ENCODE measurements at regions not wholly inside any gene's neighbourhood (a gene's known extent, or its start where the extent isn't known, plus 50 kb on each side); places are given as distances from the start of the nearest gene placed in this dataset.
"Not testable (repeated sequence)": the region's sequence is repeated elsewhere in the genome, so short reads cannot be mapped to it uniquely, and the experiment has no call there.

DNA sequence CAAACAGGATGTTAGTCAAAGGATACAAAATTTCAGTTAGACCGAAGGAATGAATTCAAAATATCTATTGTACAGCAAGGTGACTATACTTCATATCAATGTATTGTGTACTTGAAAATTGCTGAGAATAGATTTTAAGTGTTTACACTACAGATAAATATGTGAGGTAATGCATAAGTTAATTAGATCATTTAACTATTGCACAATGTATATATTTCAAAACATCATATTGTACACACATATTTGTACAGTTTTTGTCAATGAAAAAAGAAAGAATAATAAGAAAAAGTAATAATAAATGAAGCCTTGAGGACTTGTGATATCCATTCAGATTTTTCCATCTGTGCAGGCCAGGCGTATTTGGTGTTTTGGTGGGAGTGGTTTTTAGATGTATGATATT, 367.4 kb upstream of the SNX7 start:
- DNase-seq (ENCODE audit: low spot score in 2 of 2) (no peak), ATAC-seq (no peak)
- Mint-ChIP-seq H3K4me1 (no peaks in the 10 kb centered on the region), H3K36me3 (no peaks in the 10 kb centered on the region), H3K27ac (no peak overlapping the region), H3K4me3 (no peak overlapping the region), H3K9me3 (no peaks in the 10 kb centered on the region)

DNA sequence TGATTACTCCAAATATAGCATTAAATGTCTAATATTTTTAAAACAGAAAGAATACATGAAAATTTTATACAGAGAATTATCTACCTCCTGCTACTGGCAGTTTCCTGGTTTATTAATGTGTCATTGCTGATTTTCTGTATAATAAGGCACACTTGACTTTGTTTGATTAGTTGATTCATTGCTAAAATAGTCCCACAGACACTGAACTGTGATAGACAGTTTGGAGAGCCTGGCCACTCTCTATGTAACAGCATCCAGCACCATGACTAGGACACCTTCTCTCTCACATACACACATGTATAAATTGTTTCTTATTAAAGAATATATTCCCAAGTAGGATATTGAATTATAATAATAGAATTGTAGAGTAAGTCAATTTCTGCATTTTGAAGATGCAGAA, 368.5 kb upstream of the SNX7 start:
- ATAC-seq (no peak), DNase-seq (ENCODE audit: low spot score in 2 of 2) (no peak)
- no peak overlapping the region for H3K27ac Mint-ChIP-seq

DNA sequence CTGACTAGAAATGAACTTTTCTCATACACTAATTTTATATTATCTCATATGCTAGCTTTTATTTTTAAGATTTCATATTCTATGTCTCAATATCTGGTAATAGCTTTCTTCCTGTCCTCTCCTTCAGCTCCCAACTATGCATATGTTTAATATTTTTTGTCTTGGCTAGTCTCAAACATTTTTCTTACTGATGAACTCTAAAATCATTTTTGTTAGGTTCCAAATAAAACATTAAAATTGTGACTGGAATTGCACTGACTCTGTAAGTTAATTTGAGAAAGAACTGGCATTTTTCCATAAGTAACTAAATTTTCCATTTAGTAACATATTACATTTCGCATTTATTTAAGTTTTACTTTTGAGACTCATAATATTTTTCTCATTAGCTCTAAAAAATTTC, 368.5 kb upstream of the DPYD start:
- no peak overlapping the region for H3K4me3 Mint-ChIP-seq
- ATAC-seq: no peak

More for the DNA sequence above, 368.5 kb upstream of the SNX7 start:
- Mint-ChIP-seq H3K4me3 (no peak overlapping the region), H3K36me3 (no peaks in the 10 kb centered on the region), H3K4me1 (no peaks in the 10 kb centered on the region), H3K9me3 (no peaks in the 10 kb centered on the region)

GRCh38 chr1:98288494-98288893, 367.7 kb upstream of the DPYD start:
- Mint-ChIP-seq H3K9me3 (no peaks in the 10 kb centered on the region), H3K36me3 (no peaks in the 10 kb centered on the region), H3K4me3 (no peak overlapping the region), H3K4me1 (no peaks in the 10 kb centered on the region), H3K27ac (no peak overlapping the region)
- ATAC-seq (no peak), DNase-seq (ENCODE audit: low spot score in 2 of 2) (no peak)

More for the DNA sequence above, 368.5 kb upstream of the DPYD start:
- Mint-ChIP-seq H3K27ac (no peak overlapping the region), H3K9me3 (no peaks in the 10 kb centered on the region), H3K36me3 (no peaks in the 10 kb centered on the region), H3K4me1 (no peaks in the 10 kb centered on the region)
- no peak for DNase-seq (ENCODE audit: low spot score in 2 of 2)

- H3K9me3 Mint-ChIP-seq: no peaks in the 10 kb centered on the region
- H3K36me3 Mint-ChIP-seq: no peaks in the 10 kb centered on the region
- no peak for DNase-seq (ENCODE audit: low spot score in 2 of 2)
- H3K4me1 Mint-ChIP-seq: no peaks in the 10 kb centered on the region
- no peak for ATAC-seq
- H3K4me3 Mint-ChIP-seq: no peak overlapping the region
- H3K27ac Mint-ChIP-seq: no peak overlapping the region
Measured at GRCh38 chr1:98287626-98288025, 366.8 kb upstream of the DPYD start.

DNA sequence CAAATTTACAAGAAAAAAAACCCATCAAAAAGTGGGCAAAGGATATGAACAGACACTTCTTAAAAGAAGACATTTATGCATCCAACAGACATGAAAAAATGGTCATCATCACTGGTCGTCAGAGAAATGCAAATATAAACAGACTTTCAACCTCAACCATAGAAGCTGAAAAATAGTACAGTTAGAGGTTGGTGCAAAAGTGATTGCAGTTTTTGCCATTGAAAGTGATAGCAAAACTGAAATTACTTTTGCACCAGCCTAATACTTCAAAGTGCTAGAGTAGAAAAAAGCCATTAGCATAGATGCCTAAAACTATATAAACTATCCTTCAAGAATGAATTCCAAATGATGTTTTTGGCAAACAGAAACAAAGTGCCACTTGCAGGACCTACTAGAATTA, 365.8 kb upstream of the DPYD start:
- ATAC-seq: no peak
- no peak overlapping the region for H3K4me3 Mint-ChIP-seq
- H3K4me1 Mint-ChIP-seq: no peaks in the 10 kb centered on the region
- DNase-seq (ENCODE audit: low spot score in 2 of 2): no peak
- no peak overlapping the region for H3K27ac Mint-ChIP-seq
- H3K9me3 Mint-ChIP-seq: no peaks in the 10 kb centered on the region
- no peaks in the 10 kb centered on the region for H3K36me3 Mint-ChIP-seq

DNA sequence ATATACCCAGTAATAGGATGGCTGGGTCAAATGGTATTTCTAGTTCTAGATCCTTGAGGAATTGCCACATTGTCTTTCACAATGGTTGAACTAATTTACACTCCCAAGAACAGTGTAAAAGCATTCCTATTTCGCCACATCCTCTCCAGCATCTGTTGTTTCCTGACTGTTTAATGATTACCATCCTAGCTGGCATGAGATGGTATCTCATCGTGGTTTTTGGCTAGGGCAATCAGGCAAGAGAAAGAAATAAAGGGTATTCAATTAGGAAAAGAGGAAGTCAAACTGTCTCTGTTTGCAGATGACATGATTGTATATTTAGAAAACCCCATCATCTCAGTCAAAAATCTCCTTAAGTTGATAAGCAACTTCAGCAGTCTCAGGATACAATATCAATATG, 364.5 kb upstream of the DPYD start:
- DNase-seq (ENCODE audit: low spot score in 2 of 2); H3K27ac Mint-ChIP-seq; ATAC-seq; H3K4me1 Mint-ChIP-seq; H3K4me3 Mint-ChIP-seq; H3K9me3 Mint-ChIP-seq; H3K36me3 Mint-ChIP-seq: not testable (repeated sequence)

GRCh38 chr1:98280049-98280448, 359.2 kb upstream of the DPYD start:
- Mint-ChIP-seq H3K9me3 (no peaks in the 10 kb centered on the region), H3K4me3 (no peak overlapping the region), H3K4me1 (no peaks in the 10 kb centered on the region), H3K27ac (no peak overlapping the region), H3K36me3 (no peaks in the 10 kb centered on the region)
- DNase-seq (ENCODE audit: low spot score in 2 of 2) (no peak), ATAC-seq (no peak)

DNA sequence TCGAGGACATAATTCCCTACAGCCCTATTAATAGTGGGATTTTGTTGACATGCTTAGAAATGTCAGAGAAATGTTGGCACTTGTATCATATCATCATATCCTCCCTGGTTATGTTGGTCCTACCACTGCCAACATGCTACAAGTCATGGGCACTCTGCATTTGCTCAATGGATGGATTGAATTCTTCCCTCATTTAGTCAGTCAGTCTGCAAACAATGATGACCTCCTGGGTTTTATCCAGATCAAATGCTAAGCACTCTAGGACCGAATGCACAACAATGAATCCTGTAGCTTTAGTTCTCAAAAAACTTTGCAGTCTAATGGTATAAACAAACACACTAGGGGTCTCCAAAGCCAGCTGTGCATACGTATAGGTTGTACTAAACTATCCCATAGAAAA, 357.2 kb upstream of the DPYD start:
- H3K4me3 Mint-ChIP-seq: no peak overlapping the region
- DNase-seq (ENCODE audit: low spot score in 2 of 2): no peak
- no peak overlapping the region for H3K27ac Mint-ChIP-seq
- H3K9me3 Mint-ChIP-seq: no peaks in the 10 kb centered on the region
- ATAC-seq: no peak
- H3K4me1 Mint-ChIP-seq: no peaks in the 10 kb centered on the region
- H3K36me3 Mint-ChIP-seq: no peaks in the 10 kb centered on the region

- no peaks in the 10 kb centered on the region for H3K9me3 Mint-ChIP-seq
- DNase-seq (ENCODE audit: low spot score in 2 of 2) (no peak), ATAC-seq (no peak)
- H3K4me3 Mint-ChIP-seq: no peak overlapping the region
- H3K27ac Mint-ChIP-seq: no peak overlapping the region
- H3K4me1 Mint-ChIP-seq: no peaks in the 10 kb centered on the region
- H3K36me3 Mint-ChIP-seq: no peaks in the 10 kb centered on the region
Measured at GRCh38 chr1:98277118-98277517, 356.3 kb upstream of the DPYD start.

DNA sequence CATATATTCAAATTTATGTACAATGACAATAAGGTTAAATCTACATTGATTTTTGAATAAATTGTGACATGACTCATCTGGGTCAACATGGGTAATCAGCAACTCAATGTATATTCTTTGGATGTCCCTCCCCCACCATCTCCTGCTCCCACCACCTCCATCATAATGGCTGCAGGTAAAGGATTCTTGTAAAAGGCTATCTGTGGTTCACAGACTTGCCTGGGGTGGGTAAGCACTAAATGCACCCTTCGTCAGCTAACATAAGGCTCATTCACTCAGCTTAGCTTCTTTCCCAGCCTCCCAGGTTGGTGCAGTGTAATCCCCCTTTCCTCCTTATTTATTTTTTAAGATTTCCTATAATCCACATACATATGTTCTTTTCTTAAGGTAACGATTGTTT, 355.7 kb upstream of the DPYD start:
- Mint-ChIP-seq H3K27ac (no peak overlapping the region), H3K4me3 (no peak overlapping the region), H3K9me3 (no peaks in the 10 kb centered on the region), H3K36me3 (no peaks in the 10 kb centered on the region), H3K4me1 (no peaks in the 10 kb centered on the region)
- no peak for DNase-seq (ENCODE audit: low spot score in 2 of 2)
- no peak for ATAC-seq

DNA sequence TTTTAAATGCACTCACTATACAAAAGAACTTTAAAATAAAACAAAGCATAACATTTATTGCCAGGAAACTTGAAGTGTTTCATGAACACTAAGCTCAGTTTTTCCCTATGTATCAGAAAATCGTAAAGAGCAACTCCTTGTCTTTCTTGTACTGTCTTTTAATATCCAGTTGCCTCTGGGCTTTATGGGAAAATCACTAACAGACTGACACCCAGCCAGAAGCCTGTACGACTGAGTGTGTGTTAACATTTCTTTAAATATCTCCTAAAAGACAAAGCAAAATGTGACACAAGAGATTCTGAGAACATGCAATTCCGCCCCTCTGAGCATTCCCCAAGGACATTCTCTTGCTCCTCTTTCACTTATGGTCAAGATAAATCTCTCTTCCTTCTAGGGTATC, 347.5 kb upstream of the DPYD start:
- ATAC-seq (no peak), DNase-seq (ENCODE audit: low spot score in 2 of 2) (no peak)
- Mint-ChIP-seq H3K4me1 (no peaks in the 10 kb centered on the region), H3K36me3 (no peaks in the 10 kb centered on the region), H3K4me3 (no peak overlapping the region), H3K27ac (no peak overlapping the region), H3K9me3 (no peaks in the 10 kb centered on the region)

- Mint-ChIP-seq H3K4me1 (no peaks in the 10 kb centered on the region), H3K36me3 (no peaks in the 10 kb centered on the region), H3K4me3 (no peak overlapping the region), H3K27ac (no peak overlapping the region), H3K9me3 (no peaks in the 10 kb centered on the region)
- DNase-seq (ENCODE audit: low spot score in 2 of 2): no peak
- no peak for ATAC-seq
Measured at GRCh38 chr1:98267423-98267822, 346.6 kb upstream of the DPYD start.

DNA sequence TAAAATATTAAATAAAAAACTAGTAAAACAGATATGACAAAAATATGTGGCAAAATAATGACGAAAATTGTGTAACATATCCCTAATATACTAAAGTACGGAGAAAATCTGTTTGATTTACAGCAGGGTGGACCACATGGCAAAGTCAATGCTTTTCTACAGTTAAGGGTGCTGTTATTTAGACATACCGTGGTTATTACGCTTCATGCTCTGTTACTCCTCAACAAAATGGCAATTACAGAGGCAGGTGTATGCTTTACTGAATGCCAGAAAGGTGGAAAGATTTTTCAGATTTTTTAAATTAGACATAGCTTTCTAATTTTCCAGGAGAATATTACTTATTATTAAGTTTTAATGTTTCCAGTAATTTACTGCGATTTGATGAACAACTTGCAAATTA, 343.9 kb upstream of the DPYD start:
- no peak overlapping the region for H3K4me3 Mint-ChIP-seq
- no peaks in the 10 kb centered on the region for H3K4me1 Mint-ChIP-seq
- H3K27ac Mint-ChIP-seq: no peak overlapping the region
- H3K36me3 Mint-ChIP-seq: no peaks in the 10 kb centered on the region
- ATAC-seq: no peak
- H3K9me3 Mint-ChIP-seq: no peaks in the 10 kb centered on the region
- no peak for DNase-seq (ENCODE audit: low spot score in 2 of 2)

DNA sequence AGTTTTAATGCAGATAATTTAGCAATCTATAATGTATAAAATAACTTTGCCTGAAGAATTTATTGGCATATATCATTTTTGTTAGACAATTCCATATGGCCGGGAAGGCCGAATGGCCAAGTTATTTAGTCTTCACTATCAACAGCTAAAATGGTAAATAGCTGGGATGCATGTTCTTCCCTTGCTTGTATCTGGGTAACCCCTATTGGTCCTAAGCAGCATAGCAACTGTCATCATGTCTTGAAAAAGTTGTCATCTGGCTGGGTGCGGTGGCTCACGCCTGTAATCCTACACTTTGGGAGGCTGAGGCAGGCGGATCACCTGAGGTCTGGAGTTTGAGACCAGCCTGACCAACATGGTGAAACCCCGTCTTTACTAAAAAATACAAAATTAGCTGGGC, 340.0 kb upstream of the DPYD start:
- Mint-ChIP-seq H3K4me3 (no peak overlapping the region), H3K9me3 (peaks cover 5% of the 10 kb centered on the region), H3K36me3 (no peaks in the 10 kb centered on the region), H3K27ac (no peak overlapping the region), H3K4me1 (no peaks in the 10 kb centered on the region)
- DNase-seq (ENCODE audit: low spot score in 2 of 2) (no peak), ATAC-seq (no peak)

DNA sequence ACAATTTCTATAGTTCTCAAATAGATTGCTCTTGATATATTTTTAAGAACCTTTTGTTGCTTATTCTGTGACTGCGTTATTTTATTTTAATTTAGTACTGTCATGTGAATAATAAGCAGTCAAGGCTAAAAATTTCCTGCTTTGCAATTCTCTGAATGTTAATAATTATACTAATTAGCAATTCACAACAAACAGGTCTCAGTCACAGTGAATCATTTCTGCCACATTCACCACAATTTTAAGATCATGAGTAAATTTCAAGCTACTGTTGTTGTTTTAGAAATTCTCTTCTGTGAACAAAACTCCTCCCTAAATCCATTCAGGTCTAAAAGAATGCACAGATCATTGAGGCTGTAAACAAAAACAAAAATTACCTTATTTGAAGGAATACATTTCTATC, 339.6 kb upstream of the DPYD start:
- H3K27ac Mint-ChIP-seq: no peak overlapping the region
- no peaks in the 10 kb centered on the region for H3K4me1 Mint-ChIP-seq
- H3K36me3 Mint-ChIP-seq: no peaks in the 10 kb centered on the region
- peaks cover 5% of the 10 kb centered on the region for H3K9me3 Mint-ChIP-seq
- DNase-seq (ENCODE audit: low spot score in 2 of 2) (no peak), ATAC-seq (no peak)
- H3K4me3 Mint-ChIP-seq: no peak overlapping the region

GRCh38 chr1:98256700-98257099, 335.9 kb upstream of the DPYD start:
- DNase-seq (ENCODE audit: low spot score in 2 of 2) (no peak), ATAC-seq (peak; percentile 43)
- Mint-ChIP-seq H3K27ac (no peak overlapping the region), H3K4me1 (no peaks in the 10 kb centered on the region), H3K4me3 (no peak overlapping the region), H3K9me3 (peaks cover 5% of the 10 kb centered on the region), H3K36me3 (no peaks in the 10 kb centered on the region)
